LNCaP clone FGC (cell line): ENCODE measurements at regions not wholly inside any gene's neighbourhood (a gene's known extent, or its start where the extent isn't known, plus 50 kb on each side); places are given as distances from the start of the nearest gene placed in this dataset.

Source experiments
- DNase-seq: peaks from one replicate; pipeline ENCODE4 v3.0.0-alpha.2; 2011; ENCODE audit warnings: low read depth
- H3K4me3 ChIP-seq: 2 replicates; pipeline ENCODE4 v1.5.1; 2011; ENCODE audit warnings: mild to moderate bottlenecking, low read depth, low read length, control low read depth
- TF ChIP-seq, protein P1 (sequence below): IDR thresholded peaks from 2 replicates; pipeline ENCODE4 v1.5.1; 2012; ENCODE audit warnings: mild to moderate bottlenecking; ENCODE audit not compliant: control insufficient read depth, insufficient read depth; ENCODE audit errors: extremely low read depth

DNA sequence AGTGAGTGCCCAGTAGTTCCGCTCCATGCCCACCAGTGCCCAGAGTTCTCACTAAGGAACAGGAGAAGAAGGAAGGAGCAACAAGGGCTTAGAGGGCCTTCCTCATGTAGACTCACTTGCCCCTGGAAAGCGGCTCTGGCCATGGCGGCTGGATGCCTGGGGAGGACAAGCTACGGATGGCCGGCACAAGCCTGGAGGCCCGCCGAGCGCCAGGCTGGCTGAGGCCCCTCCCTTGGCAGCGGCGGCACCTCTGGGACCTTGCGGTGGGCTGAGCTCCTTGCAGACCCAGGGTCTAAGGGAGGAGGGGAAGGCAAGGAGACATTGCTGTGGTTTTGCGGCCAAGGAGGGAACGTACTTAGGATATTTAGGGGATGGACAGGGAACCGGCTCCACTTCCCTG is 160.1 kb downstream of the SALL1 start:
- no peak overlapping the region for H3K4me3 ChIP-seq
- TF ChIP-seq, protein P1, sequence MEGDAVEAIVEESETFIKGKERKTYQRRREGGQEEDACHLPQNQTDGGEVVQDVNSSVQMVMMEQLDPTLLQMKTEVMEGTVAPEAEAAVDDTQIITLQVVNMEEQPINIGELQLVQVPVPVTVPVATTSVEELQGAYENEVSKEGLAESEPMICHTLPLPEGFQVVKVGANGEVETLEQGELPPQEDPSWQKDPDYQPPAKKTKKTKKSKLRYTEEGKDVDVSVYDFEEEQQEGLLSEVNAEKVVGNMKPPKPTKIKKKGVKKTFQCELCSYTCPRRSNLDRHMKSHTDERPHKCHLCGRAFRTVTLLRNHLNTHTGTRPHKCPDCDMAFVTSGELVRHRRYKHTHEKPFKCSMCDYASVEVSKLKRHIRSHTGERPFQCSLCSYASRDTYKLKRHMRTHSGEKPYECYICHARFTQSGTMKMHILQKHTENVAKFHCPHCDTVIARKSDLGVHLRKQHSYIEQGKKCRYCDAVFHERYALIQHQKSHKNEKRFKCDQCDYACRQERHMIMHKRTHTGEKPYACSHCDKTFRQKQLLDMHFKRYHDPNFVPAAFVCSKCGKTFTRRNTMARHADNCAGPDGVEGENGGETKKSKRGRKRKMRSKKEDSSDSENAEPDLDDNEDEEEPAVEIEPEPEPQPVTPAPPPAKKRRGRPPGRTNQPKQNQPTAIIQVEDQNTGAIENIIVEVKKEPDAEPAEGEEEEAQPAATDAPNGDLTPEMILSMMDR, result no peak
- no peak for DNase-seq

DNA sequence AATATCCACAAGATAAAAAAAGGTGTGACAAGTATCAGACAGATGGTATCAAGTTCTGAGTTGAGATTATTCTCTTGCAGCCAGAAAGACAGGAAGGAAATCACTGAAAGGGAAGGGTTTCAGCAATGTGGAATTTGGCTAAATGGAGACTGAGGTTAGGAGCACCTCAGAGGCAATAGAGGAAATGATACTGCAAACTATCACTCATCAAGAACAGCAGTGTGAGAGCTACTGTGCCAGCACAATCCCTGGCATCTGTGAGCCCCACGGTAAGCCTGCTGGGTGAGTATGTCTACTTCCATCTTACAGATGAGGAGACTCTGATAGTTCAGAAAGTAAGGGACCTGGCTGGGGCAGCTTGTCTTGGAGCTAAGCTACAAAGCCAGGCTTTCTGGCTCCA is 162.0 kb downstream of the SALL1 start:
- no peak for DNase-seq
- no peak overlapping the region for H3K4me3 ChIP-seq
- TF ChIP-seq, protein P1, result no peak

DNA sequence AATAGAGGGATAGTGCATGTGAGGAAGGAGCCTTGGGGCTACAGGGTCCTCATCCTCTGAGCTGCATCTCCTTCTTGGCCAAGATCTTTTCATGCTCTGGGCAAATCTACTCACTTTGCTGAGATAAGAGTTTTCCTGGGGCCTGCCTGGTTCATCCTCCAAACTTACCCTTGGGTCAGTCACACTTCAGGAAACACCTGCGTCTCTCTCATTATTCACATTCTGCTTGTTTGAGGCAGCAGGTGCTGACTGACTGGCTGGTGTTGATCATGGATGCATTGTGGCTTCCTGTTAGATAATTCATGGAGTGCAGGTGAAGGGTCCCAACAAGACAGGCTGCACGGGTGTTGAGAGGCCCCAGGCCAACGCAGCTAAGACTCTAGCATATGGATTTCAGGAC is 162.6 kb downstream of the SALL1 start:
- TF ChIP-seq, protein P1, result no peak
- H3K4me3 ChIP-seq, result no peak overlapping the region
- DNase-seq, result no peak

DNA sequence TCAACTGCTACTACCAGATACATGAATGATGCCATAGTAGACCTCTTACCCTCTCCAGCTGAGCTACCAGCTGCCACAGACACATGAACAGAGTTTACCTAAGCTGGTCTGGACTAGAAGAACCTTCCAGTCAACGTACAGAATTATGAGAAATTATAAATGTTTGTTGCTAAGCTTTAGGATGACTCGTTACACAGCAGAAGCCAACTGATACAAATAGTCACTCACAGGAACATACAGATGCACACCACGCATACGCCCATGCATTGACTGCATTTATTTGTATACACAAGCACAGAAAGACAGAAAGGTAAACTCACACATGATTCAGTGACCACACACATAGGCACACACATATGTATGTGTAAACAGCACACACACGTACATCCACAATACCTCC is 164.6 kb downstream of the SALL1 start:
- TF ChIP-seq, protein P1, result no peak
- H3K4me3 ChIP-seq, result no peak overlapping the region
- no peak for DNase-seq

DNA sequence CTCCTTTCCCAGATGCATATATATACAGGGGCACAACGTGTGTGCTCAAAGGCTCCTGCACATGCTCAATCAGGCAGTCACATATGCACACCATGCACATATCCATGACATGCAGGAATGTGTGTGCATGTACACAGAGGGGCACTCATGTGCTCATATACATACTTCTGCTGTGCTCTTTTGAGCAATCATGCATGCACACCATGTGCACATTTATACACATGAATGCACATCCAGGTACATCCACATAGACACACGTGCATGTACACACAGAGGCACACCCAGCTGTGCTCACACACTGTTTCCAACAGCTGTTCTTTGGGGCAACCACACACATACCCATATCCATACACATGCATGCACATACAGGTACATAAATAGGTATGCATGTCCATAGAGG is 165.3 kb downstream of the SALL1 start:
- DNase-seq, result no peak
- no peak overlapping the region for H3K4me3 ChIP-seq
- TF ChIP-seq, protein P1, result no peak

DNA sequence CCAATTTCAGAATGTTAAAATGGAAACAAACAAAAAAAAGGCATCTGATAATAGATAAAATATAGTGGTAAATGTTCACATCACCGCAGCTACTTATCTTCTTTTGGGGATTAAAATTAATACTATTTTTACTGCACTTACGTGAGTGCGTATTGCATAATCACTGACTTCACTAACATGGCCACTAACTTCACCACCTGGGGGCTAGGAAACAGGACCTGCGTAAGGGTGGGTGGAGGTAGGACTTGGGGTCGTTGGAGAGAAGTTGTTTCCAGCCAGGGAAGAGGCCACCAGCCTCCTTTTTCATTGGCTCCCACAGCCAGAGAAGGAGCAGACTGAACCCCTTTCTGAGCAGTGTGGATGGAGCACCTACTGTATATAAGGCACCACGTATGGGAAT is 166.4 kb downstream of the SALL1 start:
- TF ChIP-seq, protein P1, result no peak
- no peak overlapping the region for H3K4me3 ChIP-seq
- no peak for DNase-seq

DNA sequence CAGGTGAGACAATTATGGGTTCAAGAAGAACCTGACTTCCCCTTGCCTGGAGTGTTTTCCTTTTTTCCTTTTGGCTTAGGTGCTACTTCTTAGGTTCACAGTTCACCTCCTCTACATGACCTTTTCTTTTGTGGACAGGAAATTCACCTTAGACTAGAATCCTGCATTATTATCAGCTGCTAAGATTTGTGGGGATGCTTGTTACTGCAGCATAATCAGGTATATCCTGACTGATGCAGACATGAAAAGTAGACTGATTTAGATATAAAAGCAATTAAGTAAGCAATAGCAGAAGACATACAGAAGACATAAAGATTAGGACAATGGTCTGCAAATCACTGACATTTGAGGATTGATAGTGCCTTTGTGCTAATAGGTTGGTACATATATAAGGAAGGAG is 168.3 kb downstream of the SALL1 start:
- no peak for DNase-seq
- TF ChIP-seq, protein P1, result no peak
- H3K4me3 ChIP-seq, result no peak overlapping the region
